ENCODE measurements at regions not wholly inside any gene's neighbourhood (a gene's known extent, or its start where the extent isn't known, plus 50 kb on each side); places are given as distances from the start of the nearest gene placed in this dataset.

GRCh38 chr10:4316161-4316810 lies 509.7 kb upstream of the AKR1E2 start:
- H3K79me2 ChIP-seq (ENCODE audit: insufficient read depth, low read length), result no peaks in the 10 kb centered on the region
- H3K27me3 ChIP-seq (ENCODE audit: insufficient read depth, low read length), result no peaks in the 10 kb centered on the region
- H3K14ac ChIP-seq (ENCODE audit: insufficient read depth, low read length), result no peak overlapping the region
- H3K27ac Mint-ChIP-seq, result no peak overlapping the region
- H2BK5ac ChIP-seq (ENCODE audit: insufficient read length, low read length), result no peak overlapping the region
- no peak overlapping the region for H3K56ac ChIP-seq (ENCODE audit: insufficient read length, low read depth, low read length)
- no CpG with 5 or more reads among the region's 13 CpGs for WGBS (ENCODE audit: extremely low coverage, insufficient read length, low lambda C conversion rate)
- H3K27me3 Mint-ChIP-seq (ENCODE audit: low read depth), result no peaks in the 10 kb centered on the region
- no peaks in the 10 kb centered on the region for H3K4me1 Mint-ChIP-seq
- no peak overlapping the region for H2BK12ac ChIP-seq (ENCODE audit: insufficient read length, low read depth, low read length)
- no peaks in the 10 kb centered on the region for H3K4me1 ChIP-seq (ENCODE audit: insufficient read depth, low read length)
- no peaks in the 10 kb centered on the region for H3K23me2 ChIP-seq (ENCODE audit: insufficient read length, low read depth, low read length, poor library complexity, severe bottlenecking)
- no peaks in the 10 kb centered on the region for H3K79me1 ChIP-seq (ENCODE audit: insufficient read depth, low read depth, low read length, poor library complexity, severe bottlenecking)
- H2AFZ ChIP-seq (ENCODE audit: low read length), result no peak overlapping the region
- H3K27ac ChIP-seq (ENCODE audit: insufficient read length, low read depth, low read length), result no peak overlapping the region
- no peak overlapping the region for H3K4me3 Mint-ChIP-seq
- no peak overlapping the region for H3K23ac ChIP-seq (ENCODE audit: insufficient read length, low read depth, low read length)
- H4K91ac ChIP-seq (ENCODE audit: insufficient read length, low read depth, low read length), result no peak overlapping the region
- no peak overlapping the region for H2BK15ac ChIP-seq (ENCODE audit: low read depth, low read length)
- no peak overlapping the region for H3K9ac ChIP-seq (ENCODE audit: extremely low read depth, insufficient read length, low read length)
- TF ChIP-seq, protein P1, sequence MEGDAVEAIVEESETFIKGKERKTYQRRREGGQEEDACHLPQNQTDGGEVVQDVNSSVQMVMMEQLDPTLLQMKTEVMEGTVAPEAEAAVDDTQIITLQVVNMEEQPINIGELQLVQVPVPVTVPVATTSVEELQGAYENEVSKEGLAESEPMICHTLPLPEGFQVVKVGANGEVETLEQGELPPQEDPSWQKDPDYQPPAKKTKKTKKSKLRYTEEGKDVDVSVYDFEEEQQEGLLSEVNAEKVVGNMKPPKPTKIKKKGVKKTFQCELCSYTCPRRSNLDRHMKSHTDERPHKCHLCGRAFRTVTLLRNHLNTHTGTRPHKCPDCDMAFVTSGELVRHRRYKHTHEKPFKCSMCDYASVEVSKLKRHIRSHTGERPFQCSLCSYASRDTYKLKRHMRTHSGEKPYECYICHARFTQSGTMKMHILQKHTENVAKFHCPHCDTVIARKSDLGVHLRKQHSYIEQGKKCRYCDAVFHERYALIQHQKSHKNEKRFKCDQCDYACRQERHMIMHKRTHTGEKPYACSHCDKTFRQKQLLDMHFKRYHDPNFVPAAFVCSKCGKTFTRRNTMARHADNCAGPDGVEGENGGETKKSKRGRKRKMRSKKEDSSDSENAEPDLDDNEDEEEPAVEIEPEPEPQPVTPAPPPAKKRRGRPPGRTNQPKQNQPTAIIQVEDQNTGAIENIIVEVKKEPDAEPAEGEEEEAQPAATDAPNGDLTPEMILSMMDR (conservative IDR thresholded peaks at IDR 0.05), result no peak
- H2AK5ac ChIP-seq (ENCODE audit: insufficient read length, low read length), result no peak overlapping the region
- no peaks in the 10 kb centered on the region for H3K36me3 Mint-ChIP-seq (ENCODE audit: insufficient read depth in 1 of 3, low read depth in 3 of 3)
- no peak overlapping the region for H2BK20ac ChIP-seq (ENCODE audit: low read depth, low read length, poor library complexity, severe bottlenecking)
- no peak overlapping the region for H3K18ac ChIP-seq (ENCODE audit: insufficient read length, low read depth, low read length)
- no peaks in the 10 kb centered on the region for H3K9me3 ChIP-seq (ENCODE audit: control insufficient read depth, low read depth, low read length)
- H3K4me2 ChIP-seq (ENCODE audit: insufficient read depth, insufficient read length, low read length), result no peak overlapping the region
- no peak overlapping the region for H2BK120ac ChIP-seq (ENCODE audit: low read depth, low read length, poor library complexity, severe bottlenecking)
- no peaks in the 10 kb centered on the region for H4K20me1 ChIP-seq (ENCODE audit: control insufficient read depth, insufficient read depth, insufficient read length)
- no peak overlapping the region for H3K4ac ChIP-seq (ENCODE audit: low read depth, low read length)
- no peak overlapping the region for H4K8ac ChIP-seq (replicated peaks; ENCODE audit: insufficient read length, low read depth, low read length)
- no peak overlapping the region for H4K5ac ChIP-seq (ENCODE audit: insufficient read length, low read depth, low read length)
- DNase-seq, result no peak
- H3K9me3 Mint-ChIP-seq, result no peaks in the 10 kb centered on the region
- no peak overlapping the region for H3T11ph ChIP-seq (ENCODE audit: low read length)
